Parathyroid adenoma (tissue), 2 donors: ENCODE measurements at regions not wholly inside any gene's neighbourhood (a gene's known extent, or its start where the extent isn't known, plus 50 kb on each side); places are given as distances from the start of the nearest gene placed in this dataset.

ENCODE experiments used
- H2AFZ ChIP-seq: fragments of 300-600 bp; sonication (generic); one replicate; pipeline ENCODE4 v1.7.0; 2017; ENCODE audit warnings: antibody characterized with exemption, mild to moderate bottlenecking
- H3K27ac ChIP-seq: fragments of 300-600 bp; sonication (generic); one replicate; pipeline ENCODE4 v1.7.0; 2017
- H3K27me3 ChIP-seq: fragments of 300-600 bp; sonication (generic); one replicate; pipeline ENCODE4 v1.7.0; 2017; ENCODE audit warnings: low read length; ENCODE audit not compliant: control insufficient read depth, insufficient read depth
- H3K36me3 ChIP-seq: fragments of 300-600 bp; sonication (generic); one replicate; pipeline ENCODE4 v1.7.0; 2017; ENCODE audit warnings: low read length; ENCODE audit not compliant: control insufficient read depth, insufficient read depth
- H3K4me1 ChIP-seq: fragments of 300-600 bp; sonication (generic); one replicate; pipeline ENCODE4 v1.7.0; 2017; ENCODE audit warnings: control low read depth
- H3K4me2 ChIP-seq: fragments of 300-600 bp; sonication (generic); one replicate; pipeline ENCODE4 v1.7.0; 2017; ENCODE audit warnings: low read length
- H3K4me3 ChIP-seq: fragments of 300-600 bp; sonication (generic); one replicate; pipeline ENCODE4 v1.7.0; 2017; ENCODE audit warnings: low read depth, low read length
- H3K79me2 ChIP-seq: fragments of 300-600 bp; sonication (generic); one replicate; pipeline ENCODE4 v1.7.0; 2017; ENCODE audit warnings: control low read depth
- H3K9ac ChIP-seq: fragments of 300-600 bp; sonication (generic); one replicate; pipeline ENCODE4 v1.7.0; 2017; ENCODE audit warnings: mild to moderate bottlenecking
- H3K9me3 ChIP-seq: fragments of 300-600 bp; sonication (generic); one replicate; pipeline ENCODE4 v1.7.0; 2017; ENCODE audit warnings: low read length; ENCODE audit not compliant: control insufficient read depth
- TF ChIP-seq, protein P1 (sequence below): fragments of 300-600 bp; sonication (generic); IDR thresholded peaks from one replicate; pipeline ENCODE4 v1.7.0; 2017; ENCODE audit warnings: antibody characterized with exemption, mild to moderate bottlenecking
- donor health status: primary hyperparathyroidism.

DNA sequence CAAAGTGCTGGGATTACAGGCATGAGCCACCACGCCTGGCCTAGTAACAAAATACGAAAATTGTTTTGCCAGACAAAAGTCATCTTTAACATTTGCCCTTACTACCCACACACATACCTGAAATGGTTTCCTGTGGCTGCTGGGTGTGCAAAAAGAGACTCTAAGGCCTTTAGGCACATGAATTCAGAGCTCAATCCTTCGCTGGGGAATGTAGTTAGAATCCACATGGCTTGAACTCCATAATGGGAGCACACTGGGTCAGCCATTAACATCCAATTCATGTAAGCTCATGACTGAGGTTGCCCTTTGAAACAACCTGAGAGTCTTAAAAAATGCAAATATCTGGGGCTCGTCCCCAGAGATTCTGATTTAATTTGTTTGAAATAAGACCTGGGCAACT lies 87.8 kb downstream of the HPGD start:
- H3K4me3 ChIP-seq: no peak overlapping the region
- H3K27ac ChIP-seq: no peak overlapping the region
- H3K27me3 ChIP-seq: no peaks in the 10 kb centered on the region
- TF ChIP-seq, protein P1, sequence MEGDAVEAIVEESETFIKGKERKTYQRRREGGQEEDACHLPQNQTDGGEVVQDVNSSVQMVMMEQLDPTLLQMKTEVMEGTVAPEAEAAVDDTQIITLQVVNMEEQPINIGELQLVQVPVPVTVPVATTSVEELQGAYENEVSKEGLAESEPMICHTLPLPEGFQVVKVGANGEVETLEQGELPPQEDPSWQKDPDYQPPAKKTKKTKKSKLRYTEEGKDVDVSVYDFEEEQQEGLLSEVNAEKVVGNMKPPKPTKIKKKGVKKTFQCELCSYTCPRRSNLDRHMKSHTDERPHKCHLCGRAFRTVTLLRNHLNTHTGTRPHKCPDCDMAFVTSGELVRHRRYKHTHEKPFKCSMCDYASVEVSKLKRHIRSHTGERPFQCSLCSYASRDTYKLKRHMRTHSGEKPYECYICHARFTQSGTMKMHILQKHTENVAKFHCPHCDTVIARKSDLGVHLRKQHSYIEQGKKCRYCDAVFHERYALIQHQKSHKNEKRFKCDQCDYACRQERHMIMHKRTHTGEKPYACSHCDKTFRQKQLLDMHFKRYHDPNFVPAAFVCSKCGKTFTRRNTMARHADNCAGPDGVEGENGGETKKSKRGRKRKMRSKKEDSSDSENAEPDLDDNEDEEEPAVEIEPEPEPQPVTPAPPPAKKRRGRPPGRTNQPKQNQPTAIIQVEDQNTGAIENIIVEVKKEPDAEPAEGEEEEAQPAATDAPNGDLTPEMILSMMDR: no peak
- H3K36me3 ChIP-seq: no peaks in the 10 kb centered on the region
- H3K4me2 ChIP-seq: no peak overlapping the region
- H3K79me2 ChIP-seq: no peaks in the 10 kb centered on the region
- no peaks in the 10 kb centered on the region for H3K9me3 ChIP-seq
- H2AFZ ChIP-seq: no peak overlapping the region
- H3K9ac ChIP-seq: no peak overlapping the region
- H3K4me1 ChIP-seq: no peaks in the 10 kb centered on the region

DNA sequence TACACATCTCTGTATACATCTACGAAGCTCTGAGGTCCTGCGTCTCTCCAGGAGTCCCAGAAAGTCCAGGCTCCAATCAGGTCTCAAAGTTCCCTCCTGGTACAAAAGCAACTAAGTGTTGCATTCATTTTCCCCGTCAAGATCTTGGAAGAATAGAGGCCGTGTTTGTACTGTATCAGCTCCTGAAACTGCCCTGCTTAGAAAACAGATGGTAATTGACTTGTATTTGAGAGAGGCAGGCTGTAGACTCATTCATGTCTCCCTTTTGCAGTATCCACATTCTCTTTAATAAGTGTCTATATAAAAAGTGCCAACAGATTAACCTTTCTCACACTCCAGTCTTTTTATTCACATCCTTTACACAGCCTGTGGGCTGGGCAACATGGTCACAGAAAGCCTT lies 91.7 kb downstream of the HPGD start:
- H3K9ac ChIP-seq: no peak overlapping the region
- no peaks in the 10 kb centered on the region for H3K4me1 ChIP-seq
- H3K4me3 ChIP-seq: no peak overlapping the region
- no peak overlapping the region for H3K27ac ChIP-seq
- TF ChIP-seq, protein P1: no peak
- H3K4me2 ChIP-seq: no peak overlapping the region
- no peaks in the 10 kb centered on the region for H3K36me3 ChIP-seq
- H2AFZ ChIP-seq: no peak overlapping the region
- H3K79me2 ChIP-seq: no peaks in the 10 kb centered on the region
- H3K9me3 ChIP-seq: no peaks in the 10 kb centered on the region
- H3K27me3 ChIP-seq: no peaks in the 10 kb centered on the region

DNA sequence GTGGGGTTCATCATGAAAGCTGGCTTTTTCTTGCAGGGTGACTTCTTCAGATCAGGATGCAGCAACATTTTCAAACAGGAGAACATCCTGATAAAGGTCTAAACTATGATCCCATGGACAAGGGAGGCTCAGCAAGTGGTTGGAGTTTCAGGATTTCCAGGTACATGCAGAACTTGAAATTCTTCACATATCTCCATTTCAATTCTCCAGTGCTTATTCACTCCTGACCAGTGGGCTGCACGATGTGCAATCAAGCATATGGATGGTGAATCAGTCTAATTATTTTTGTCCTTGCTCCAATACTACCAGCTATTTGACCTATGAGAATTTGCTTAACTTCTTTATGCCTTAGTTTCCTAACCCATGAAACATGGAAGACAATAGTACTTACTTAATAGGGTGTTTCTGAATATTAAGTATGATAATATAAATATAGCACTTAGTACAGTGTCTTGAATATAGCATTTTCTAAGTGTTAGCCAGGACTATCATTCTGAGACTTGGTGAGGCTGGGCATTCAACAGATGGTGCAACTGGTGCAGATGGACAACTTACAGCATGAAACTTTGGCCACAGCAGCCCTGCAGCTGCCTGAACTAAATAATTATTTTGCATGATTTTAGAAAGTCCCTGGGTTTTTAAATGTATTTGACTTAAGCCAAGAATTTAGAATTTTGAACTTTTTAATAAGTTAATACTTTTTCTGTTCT lies 92.4 kb downstream of the HPGD start:
- no peaks in the 10 kb centered on the region for H3K4me1 ChIP-seq
- H3K4me2 ChIP-seq: no peak overlapping the region
- no peak overlapping the region for H3K9ac ChIP-seq
- no peaks in the 10 kb centered on the region for H3K9me3 ChIP-seq
- no peak overlapping the region for H2AFZ ChIP-seq
- TF ChIP-seq, protein P1: no peak
- H3K79me2 ChIP-seq: no peaks in the 10 kb centered on the region
- no peaks in the 10 kb centered on the region for H3K36me3 ChIP-seq
- H3K4me3 ChIP-seq: no peak overlapping the region
- H3K27ac ChIP-seq: no peak overlapping the region
- no peaks in the 10 kb centered on the region for H3K27me3 ChIP-seq

DNA sequence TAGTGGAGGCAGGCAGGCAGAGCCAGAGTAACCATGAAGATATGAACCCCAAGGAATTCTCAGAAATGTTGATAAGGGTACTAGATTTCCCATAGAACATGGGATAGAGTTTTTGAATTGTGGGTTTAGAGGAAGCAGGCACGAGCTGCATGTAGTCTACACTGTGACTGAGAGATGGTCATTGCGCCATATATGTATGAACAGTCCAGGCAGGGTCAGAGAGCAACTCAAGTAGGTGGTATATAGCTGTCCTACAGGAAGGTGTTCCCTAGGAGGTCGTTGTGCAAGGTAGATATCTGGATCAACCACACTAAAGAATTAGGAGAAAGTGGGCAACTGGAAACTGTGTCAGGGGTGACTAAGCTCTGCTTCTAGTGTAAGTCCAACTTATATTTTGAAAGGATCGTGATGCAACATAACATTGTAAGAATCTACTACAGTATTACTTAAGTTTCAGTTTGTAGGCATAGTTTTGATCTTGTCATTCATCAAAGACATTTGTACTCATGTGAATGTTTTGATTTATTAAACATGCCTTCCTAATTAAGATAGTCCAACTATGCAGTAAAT lies 94.6 kb downstream of the HPGD start:
- Histone ChIP-seq H3K9ac (no peak overlapping the region), H3K79me2 (no peaks in the 10 kb centered on the region), H2AFZ (no peak overlapping the region), H3K27ac (no peak overlapping the region), H3K4me3 (no peak overlapping the region), H3K36me3 (no peaks in the 10 kb centered on the region), H3K27me3 (no peaks in the 10 kb centered on the region), H3K9me3 (no peaks in the 10 kb centered on the region), H3K4me2 (no peak overlapping the region), H3K4me1 (no peaks in the 10 kb centered on the region)
- TF ChIP-seq, protein P1: no peak

GRCh38 chr4:174425669-174426068 lies 96.6 kb downstream of the HPGD start:
- Histone ChIP-seq H2AFZ (no peak overlapping the region), H3K9ac (no peak overlapping the region), H3K27ac (no peak overlapping the region), H3K36me3 (no peaks in the 10 kb centered on the region), H3K79me2 (no peaks in the 10 kb centered on the region), H3K4me1 (no peaks in the 10 kb centered on the region), H3K4me2 (no peak overlapping the region), H3K4me3 (no peak overlapping the region), H3K27me3 (no peaks in the 10 kb centered on the region), H3K9me3 (no peaks in the 10 kb centered on the region)
- TF ChIP-seq, protein P1: no peak
